ENCODE measurements at regions not wholly inside any gene's neighbourhood (a gene's known extent, or its start where the extent isn't known, plus 50 kb on each side); places are given as distances from the start of the nearest gene placed in this dataset.

DNA sequence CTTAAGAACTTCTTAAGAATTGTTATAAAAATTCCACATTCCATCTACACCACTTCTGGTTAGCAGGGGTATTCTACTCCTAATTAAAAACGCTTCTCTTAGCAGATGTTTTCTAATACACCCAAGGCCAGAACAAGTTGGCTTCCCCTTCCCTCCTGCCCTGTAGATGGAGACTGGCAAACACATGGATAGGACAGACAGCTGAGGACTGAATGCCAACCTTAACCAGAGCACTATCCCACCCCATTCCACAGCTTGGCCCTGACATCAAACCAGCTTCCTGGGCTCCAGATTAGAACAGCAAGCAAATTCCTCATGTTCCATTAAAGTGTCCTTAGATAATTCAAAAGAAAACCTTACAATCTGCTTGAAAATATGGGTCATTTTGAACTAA lies 56.6 kb upstream of the IL6 start:
- TF ChIP-seq, protein P1, sequence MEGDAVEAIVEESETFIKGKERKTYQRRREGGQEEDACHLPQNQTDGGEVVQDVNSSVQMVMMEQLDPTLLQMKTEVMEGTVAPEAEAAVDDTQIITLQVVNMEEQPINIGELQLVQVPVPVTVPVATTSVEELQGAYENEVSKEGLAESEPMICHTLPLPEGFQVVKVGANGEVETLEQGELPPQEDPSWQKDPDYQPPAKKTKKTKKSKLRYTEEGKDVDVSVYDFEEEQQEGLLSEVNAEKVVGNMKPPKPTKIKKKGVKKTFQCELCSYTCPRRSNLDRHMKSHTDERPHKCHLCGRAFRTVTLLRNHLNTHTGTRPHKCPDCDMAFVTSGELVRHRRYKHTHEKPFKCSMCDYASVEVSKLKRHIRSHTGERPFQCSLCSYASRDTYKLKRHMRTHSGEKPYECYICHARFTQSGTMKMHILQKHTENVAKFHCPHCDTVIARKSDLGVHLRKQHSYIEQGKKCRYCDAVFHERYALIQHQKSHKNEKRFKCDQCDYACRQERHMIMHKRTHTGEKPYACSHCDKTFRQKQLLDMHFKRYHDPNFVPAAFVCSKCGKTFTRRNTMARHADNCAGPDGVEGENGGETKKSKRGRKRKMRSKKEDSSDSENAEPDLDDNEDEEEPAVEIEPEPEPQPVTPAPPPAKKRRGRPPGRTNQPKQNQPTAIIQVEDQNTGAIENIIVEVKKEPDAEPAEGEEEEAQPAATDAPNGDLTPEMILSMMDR (IDR thresholded peaks at IDR 0.05), result no peak
- no peak for TF ChIP-seq POLR2A (IDR thresholded peaks at IDR 0.05)

Measured in thyroid gland (tissue), 4 donors.